Upper lobe of left lung (tissue), 4 donors: ENCODE measurements at regions not wholly inside any gene's neighbourhood (a gene's known extent, or its start where the extent isn't known, plus 50 kb on each side); places are given as distances from the start of the nearest gene placed in this dataset.

Experiments
- POLR2AphosphoS5 ChIP-seq, 2 donors: sonication (generic); formaldehyde crosslinking; IDR thresholded peaks; one replicate each; pipeline ENCODE4 v1.5.1; 2017; ENCODE audit warnings: antibody characterized with exemption in 2 of 2
- TF ChIP-seq, protein P1 (sequence below), 6 experiments: fragments of 450-650 bp in 4 of 6; fragments of 200-600 bp in 2 of 6; sonication (generic) in 2 of 6; IDR thresholded peaks; one replicate each; pipeline ENCODE4 v1.5.1; 2016 to 2019; ENCODE audit warnings: antibody characterized with exemption in 6 of 6

DNA sequence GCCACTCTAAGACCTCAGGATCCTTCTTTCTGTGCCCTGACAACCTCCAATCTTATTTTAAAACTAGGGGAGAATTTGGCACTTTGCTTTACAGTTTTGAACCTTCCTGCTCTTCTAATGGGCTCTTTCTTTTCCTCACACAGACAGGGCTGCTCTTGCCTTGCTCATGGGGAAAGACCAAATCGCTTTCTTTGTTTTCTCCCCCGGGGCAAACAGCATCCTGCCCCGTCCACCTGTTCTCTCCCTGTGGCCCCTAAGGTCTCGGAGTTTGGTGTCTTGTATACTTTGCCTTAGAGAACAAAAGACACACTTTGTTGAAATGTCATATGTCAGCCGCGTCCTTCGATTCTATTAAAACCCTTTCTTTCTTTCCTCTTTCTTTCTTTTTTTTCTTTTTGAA is 306.7 kb upstream of the SALL1 start:
- no peak for TF ChIP-seq POLR2AphosphoS5 (IDR thresholded peaks at IDR 0.05)
- TF ChIP-seq, protein P1, sequence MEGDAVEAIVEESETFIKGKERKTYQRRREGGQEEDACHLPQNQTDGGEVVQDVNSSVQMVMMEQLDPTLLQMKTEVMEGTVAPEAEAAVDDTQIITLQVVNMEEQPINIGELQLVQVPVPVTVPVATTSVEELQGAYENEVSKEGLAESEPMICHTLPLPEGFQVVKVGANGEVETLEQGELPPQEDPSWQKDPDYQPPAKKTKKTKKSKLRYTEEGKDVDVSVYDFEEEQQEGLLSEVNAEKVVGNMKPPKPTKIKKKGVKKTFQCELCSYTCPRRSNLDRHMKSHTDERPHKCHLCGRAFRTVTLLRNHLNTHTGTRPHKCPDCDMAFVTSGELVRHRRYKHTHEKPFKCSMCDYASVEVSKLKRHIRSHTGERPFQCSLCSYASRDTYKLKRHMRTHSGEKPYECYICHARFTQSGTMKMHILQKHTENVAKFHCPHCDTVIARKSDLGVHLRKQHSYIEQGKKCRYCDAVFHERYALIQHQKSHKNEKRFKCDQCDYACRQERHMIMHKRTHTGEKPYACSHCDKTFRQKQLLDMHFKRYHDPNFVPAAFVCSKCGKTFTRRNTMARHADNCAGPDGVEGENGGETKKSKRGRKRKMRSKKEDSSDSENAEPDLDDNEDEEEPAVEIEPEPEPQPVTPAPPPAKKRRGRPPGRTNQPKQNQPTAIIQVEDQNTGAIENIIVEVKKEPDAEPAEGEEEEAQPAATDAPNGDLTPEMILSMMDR (IDR thresholded peaks at IDR 0.05), result no peak
